ENCODE measurements at regions not wholly inside any gene's neighbourhood (a gene's known extent, or its start where the extent isn't known, plus 50 kb on each side); places are given as distances from the start of the nearest gene placed in this dataset.

GRCh38 chr4:144284026-144284425 is 143.5 kb upstream of the GYPA start:
- Histone ChIP-seq H3K79me2 (ENCODE audit: control insufficient read depth in 1 of 2, insufficient read depth in 2 of 2, low read length in 2 of 2) (no peaks in the 10 kb centered on the region), H3K79me1 (ENCODE audit: low read depth, low read length) (no peaks in the 10 kb centered on the region), H3K27me3 (replicated peaks in 1 of 4; ENCODE audit: control insufficient read depth in 3 of 4, extremely low read depth in 1 of 4, insufficient read depth in 3 of 4, low read length in 3 of 4) (no peaks in the 10 kb centered on the region), H4K91ac (replicated peaks; ENCODE audit: insufficient read length, low read length) (no peak overlapping the region), H3K18ac (ENCODE audit: extremely low read depth, low read length) (no peak overlapping the region), H4K8ac (ENCODE audit: extremely low read depth, insufficient read depth, low read length) (no peak overlapping the region), H3K4ac (replicated peaks; ENCODE audit: insufficient read length, low read depth, low read length) (no peak overlapping the region), H2BK15ac (ENCODE audit: low read length) (no peak overlapping the region), H4K5ac (ENCODE audit: insufficient read length, low read depth, low read length) (no peak overlapping the region), H3K27ac (ENCODE audit: low read depth, low read length) (no peak overlapping the region), H3K4me3 (ENCODE audit: extremely low read depth in 1 of 4, insufficient read depth in 2 of 4, low read depth in 3 of 4, low read length in 4 of 4) (no peak overlapping the region), H2BK12ac (ENCODE audit: low read depth, low read length) (no peak overlapping the region), H2BK20ac (ENCODE audit: low read length) (no peak overlapping the region), H2BK5ac (ENCODE audit: low read depth, low read length) (no peak overlapping the region), H3K4me1 (replicated peaks in 1 of 4; ENCODE audit: control insufficient read depth in 3 of 4, insufficient read depth in 4 of 4, low read length in 3 of 4) (no peaks in the 10 kb centered on the region), H3K56ac (replicated peaks; ENCODE audit: insufficient read length, low read depth, low read length) (no peak overlapping the region), H3K36me3 (ENCODE audit: control insufficient read depth in 2 of 4, insufficient read depth in 4 of 4, low read length in 3 of 4) (no peaks in the 10 kb centered on the region), H4K20me1 (replicated peaks in 1 of 2; ENCODE audit: control insufficient read depth in 1 of 2, insufficient read depth in 2 of 2, low read length in 2 of 2) (no peaks in the 10 kb centered on the region), H2AFZ (ENCODE audit: low read length) (no peak overlapping the region), H2AK5ac (ENCODE audit: low read depth, low read length) (no peak overlapping the region), H3K4me2 (ENCODE audit: insufficient read depth in 1 of 2, low read depth in 2 of 2, low read length in 2 of 2) (no peak overlapping the region), H3K23me2 (ENCODE audit: low read depth, low read length) (no peaks in the 10 kb centered on the region), H3K14ac (ENCODE audit: insufficient read length) (no peak overlapping the region), H3K9ac (replicated peaks in 1 of 4; ENCODE audit: extremely low read depth in 1 of 4, low read depth in 3 of 4, low read length in 3 of 4) (no peak overlapping the region), H3K9me3 (ENCODE audit: insufficient read depth in 2 of 2, low read depth in 1 of 2, low read length in 1 of 2) (no peaks in the 10 kb centered on the region), H2BK120ac (replicated peaks; ENCODE audit: low read depth, low read length) (no peak overlapping the region), H3K23ac (ENCODE audit: insufficient read length) (no peak overlapping the region)
- DNase-seq (ENCODE audit: low read depth in 1 of 2, low spot score in 2 of 2) (no peak), FAIRE-seq (no peak)
- TF ChIP-seq RAD21 (IDR thresholded peaks at IDR 0.05 in 1 of 2, conservative IDR thresholded peaks at IDR 0.05 in 1 of 2; ENCODE audit: low read depth in 2 of 2, low read length in 2 of 2) (no peak), KDM1A (IDR thresholded peaks at IDR 0.05; ENCODE audit: borderline replicate concordance, low read length) (no peak), JUN (IDR thresholded peaks at IDR 0.05; ENCODE audit: low read depth, low read length) (no peak), SIX5 (IDR thresholded peaks at IDR 0.05; ENCODE audit: low read depth, low read length) (no peak), CBX8 (IDR thresholded peaks at IDR 0.05; ENCODE audit: borderline replicate concordance, low read depth, low read length) (no peak)
- ChIA-PET CTCF (ENCODE audit: partially characterized antibody) (no interaction called here), POLR2A (ENCODE audit: partially characterized antibody) (no interaction called here)

All from H1 (cell line).